OCI-LY1 (cell line): ENCODE measurements at regions not wholly inside any gene's neighbourhood (a gene's known extent, or its start where the extent isn't known, plus 50 kb on each side); places are given as distances from the start of the nearest gene placed in this dataset.

Experiments used
- EZH2 ChIP-seq: fragments of 200-600 bp; sonication (generic), shearing (Covaris generic); IDR thresholded peaks from 2 replicates; pipeline ENCODE4 v1.8.0; 2017; ENCODE audit warnings: borderline replicate concordance, mixed run types, mild to moderate bottlenecking, antibody characterized with exemption, low read length, moderate library complexity, mixed read lengths
- TF ChIP-seq, protein P1 (sequence below): fragments of 200-600 bp; sonication (generic), shearing (Covaris generic); IDR thresholded peaks from 2 replicates; pipeline ENCODE4 v1.5.1; 2017; ENCODE audit warnings: mild to moderate bottlenecking, antibody characterized with exemption, low read length, moderate library complexity, mixed read lengths

GRCh38 chr20:18906046-18906445 is 92.5 kb downstream of the SCP2D1 start:
- TF ChIP-seq EZH2, result no peak
- TF ChIP-seq, protein P1, sequence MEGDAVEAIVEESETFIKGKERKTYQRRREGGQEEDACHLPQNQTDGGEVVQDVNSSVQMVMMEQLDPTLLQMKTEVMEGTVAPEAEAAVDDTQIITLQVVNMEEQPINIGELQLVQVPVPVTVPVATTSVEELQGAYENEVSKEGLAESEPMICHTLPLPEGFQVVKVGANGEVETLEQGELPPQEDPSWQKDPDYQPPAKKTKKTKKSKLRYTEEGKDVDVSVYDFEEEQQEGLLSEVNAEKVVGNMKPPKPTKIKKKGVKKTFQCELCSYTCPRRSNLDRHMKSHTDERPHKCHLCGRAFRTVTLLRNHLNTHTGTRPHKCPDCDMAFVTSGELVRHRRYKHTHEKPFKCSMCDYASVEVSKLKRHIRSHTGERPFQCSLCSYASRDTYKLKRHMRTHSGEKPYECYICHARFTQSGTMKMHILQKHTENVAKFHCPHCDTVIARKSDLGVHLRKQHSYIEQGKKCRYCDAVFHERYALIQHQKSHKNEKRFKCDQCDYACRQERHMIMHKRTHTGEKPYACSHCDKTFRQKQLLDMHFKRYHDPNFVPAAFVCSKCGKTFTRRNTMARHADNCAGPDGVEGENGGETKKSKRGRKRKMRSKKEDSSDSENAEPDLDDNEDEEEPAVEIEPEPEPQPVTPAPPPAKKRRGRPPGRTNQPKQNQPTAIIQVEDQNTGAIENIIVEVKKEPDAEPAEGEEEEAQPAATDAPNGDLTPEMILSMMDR, result no peak
